ENCODE measurements at regions not wholly inside any gene's neighbourhood (a gene's known extent, or its start where the extent isn't known, plus 50 kb on each side); places are given as distances from the start of the nearest gene placed in this dataset.

GRCh38 chr1:105180789-105181188 lies 1431.1 kb downstream of the AMY1C start:
- no peak for DNase-seq (ENCODE audit: low spot score)
- Histone ChIP-seq H3K79me2 (ENCODE audit: insufficient read depth, low read length) (no peaks in the 10 kb centered on the region), H3K4me3 (replicated peaks in 1 of 3; ENCODE audit: insufficient read depth in 1 of 3, low read depth in 2 of 3, low read length in 3 of 3) (no peak overlapping the region), H2AFZ (ENCODE audit: low read length) (no peak overlapping the region), H3K36me3 (replicated peaks in 1 of 2; ENCODE audit: control insufficient read depth in 1 of 2, insufficient read depth in 2 of 2, low read length in 2 of 2) (no peaks in the 10 kb centered on the region), H4K20me1 (ENCODE audit: insufficient read depth, low read length) (no peaks in the 10 kb centered on the region), H3K4me1 (ENCODE audit: insufficient read depth, low read length) (no peaks in the 10 kb centered on the region), H3K9ac (ENCODE audit: insufficient read depth, low read depth, low read length) (no peak overlapping the region), H3K27me3 (ENCODE audit: control insufficient read depth in 1 of 2, insufficient read depth in 2 of 2, low read length in 2 of 2) (no peaks in the 10 kb centered on the region), H3K9me3 (ENCODE audit: low read length) (no peaks in the 10 kb centered on the region), H3K4me2 (ENCODE audit: low read depth, low read length) (no peak overlapping the region), H3K27ac (ENCODE audit: extremely low read length, insufficient read depth, low read length) (no peak overlapping the region)
- in situ Hi-C loops (cut with HindIII; ENCODE audit: extremely low pct_ligation_motif_present, low pct_unique_long_range_greater_than_20kb): no loop called here
- no peak for ATAC-seq
- TF ChIP-seq ZNF367 (CRISPR knock-in tag; IDR thresholded peaks at IDR 0.05; ENCODE audit: borderline replicate concordance): no peak
- TF ChIP-seq ZNF83 (CRISPR knock-in tag; IDR thresholded peaks at IDR 0.05; ENCODE audit: borderline replicate concordance): no peak
- TF ChIP-seq U2AF1 (optimal IDR thresholded peaks at IDR 0.05; ENCODE audit: low read depth, low read length): no peak
- TF ChIP-seq ZNF318 (CRISPR knock-in tag; IDR thresholded peaks at IDR 0.05): no peak
- intact Hi-C loops (cut with micrococcal nuclease; ENCODE audit: unreplicated experiment): no loop called here
- ChIA-PET CTCF (ENCODE audit: low intra/inter-chr PET ratio, low total read pairs) (no interaction called here), POLR2A (no interaction called here)
- 0% methylated on average over 1 of the region's 1 CpG for WGBS (ENCODE audit: low lambda C conversion rate)
- FAIRE-seq: no peak
- no TSS peak for BruUV-seq (replicated peaks)
